ENCODE measurements at regions not wholly inside any gene's neighbourhood (a gene's known extent, or its start where the extent isn't known, plus 50 kb on each side); places are given as distances from the start of the nearest gene placed in this dataset.

DNA sequence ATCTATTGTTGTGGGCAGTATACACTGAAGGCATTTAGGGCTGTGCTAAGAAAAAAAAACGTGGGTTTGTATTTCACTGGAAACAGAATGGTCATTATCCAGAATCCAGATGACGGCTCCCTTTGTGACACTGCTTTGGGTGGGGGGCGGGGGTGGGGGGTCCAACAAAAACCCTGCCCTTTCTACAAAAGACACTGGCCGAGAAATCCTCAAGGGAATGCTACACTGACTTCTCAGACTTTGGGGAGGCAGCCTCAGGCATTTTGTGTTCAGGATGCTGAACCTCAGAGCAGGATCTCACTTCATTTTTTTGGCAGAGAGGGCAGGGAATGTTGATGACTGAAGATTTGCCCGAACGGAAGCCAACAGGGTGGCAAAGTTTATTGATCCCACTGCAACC is 417.1 kb downstream of the HRH4 start:
- TF ChIP-seq FOXP2 (optimal IDR thresholded peaks at IDR 0.05; ENCODE audit: borderline replicate concordance, extremely low read depth, extremely low read length, insufficient read depth), result no peak
- TF ChIP-seq TAF1 (IDR thresholded peaks at IDR 0.05; ENCODE audit: borderline replicate concordance, insufficient read depth, low read length), result no peak
- TF ChIP-seq SIN3A (IDR thresholded peaks at IDR 0.05; ENCODE audit: borderline replicate concordance, insufficient read depth, low read length), result no peak
- TF ChIP-seq POLR2AphosphoS5 (IDR thresholded peaks at IDR 0.05; ENCODE audit: low read depth, low read length), result no peak
- TF ChIP-seq, protein P1, sequence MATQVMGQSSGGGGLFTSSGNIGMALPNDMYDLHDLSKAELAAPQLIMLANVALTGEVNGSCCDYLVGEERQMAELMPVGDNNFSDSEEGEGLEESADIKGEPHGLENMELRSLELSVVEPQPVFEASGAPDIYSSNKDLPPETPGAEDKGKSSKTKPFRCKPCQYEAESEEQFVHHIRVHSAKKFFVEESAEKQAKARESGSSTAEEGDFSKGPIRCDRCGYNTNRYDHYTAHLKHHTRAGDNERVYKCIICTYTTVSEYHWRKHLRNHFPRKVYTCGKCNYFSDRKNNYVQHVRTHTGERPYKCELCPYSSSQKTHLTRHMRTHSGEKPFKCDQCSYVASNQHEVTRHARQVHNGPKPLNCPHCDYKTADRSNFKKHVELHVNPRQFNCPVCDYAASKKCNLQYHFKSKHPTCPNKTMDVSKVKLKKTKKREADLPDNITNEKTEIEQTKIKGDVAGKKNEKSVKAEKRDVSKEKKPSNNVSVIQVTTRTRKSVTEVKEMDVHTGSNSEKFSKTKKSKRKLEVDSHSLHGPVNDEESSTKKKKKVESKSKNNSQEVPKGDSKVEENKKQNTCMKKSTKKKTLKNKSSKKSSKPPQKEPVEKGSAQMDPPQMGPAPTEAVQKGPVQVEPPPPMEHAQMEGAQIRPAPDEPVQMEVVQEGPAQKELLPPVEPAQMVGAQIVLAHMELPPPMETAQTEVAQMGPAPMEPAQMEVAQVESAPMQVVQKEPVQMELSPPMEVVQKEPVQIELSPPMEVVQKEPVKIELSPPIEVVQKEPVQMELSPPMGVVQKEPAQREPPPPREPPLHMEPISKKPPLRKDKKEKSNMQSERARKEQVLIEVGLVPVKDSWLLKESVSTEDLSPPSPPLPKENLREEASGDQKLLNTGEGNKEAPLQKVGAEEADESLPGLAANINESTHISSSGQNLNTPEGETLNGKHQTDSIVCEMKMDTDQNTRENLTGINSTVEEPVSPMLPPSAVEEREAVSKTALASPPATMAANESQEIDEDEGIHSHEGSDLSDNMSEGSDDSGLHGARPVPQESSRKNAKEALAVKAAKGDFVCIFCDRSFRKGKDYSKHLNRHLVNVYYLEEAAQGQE (IDR thresholded peaks at IDR 0.05; ENCODE audit: insufficient read depth in 1 of 2, low read depth in 2 of 2, low read length in 2 of 2), result no peak

DNA sequence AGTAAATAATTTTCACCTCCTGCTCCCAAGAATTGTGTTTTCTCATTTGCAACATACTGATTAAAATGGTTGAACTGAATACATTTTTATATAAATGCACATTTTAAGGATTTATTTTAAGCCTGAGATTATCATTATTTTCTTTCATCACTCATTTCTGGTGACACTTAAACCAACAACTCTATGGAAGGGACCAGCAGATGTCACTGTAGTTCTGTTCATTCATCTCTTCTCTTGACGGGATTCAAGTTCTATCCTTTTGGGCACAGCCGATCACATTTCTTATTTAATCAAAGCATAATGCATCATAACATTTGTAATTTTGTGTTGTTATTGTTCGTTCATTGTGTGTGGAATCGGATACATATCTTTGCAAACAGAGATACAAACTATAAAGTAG is 417.9 kb downstream of the HRH4 start:
- TF ChIP-seq POLR2AphosphoS5 (IDR thresholded peaks at IDR 0.05; ENCODE audit: low read depth, low read length), result no peak
- no peak for TF ChIP-seq TAF1 (IDR thresholded peaks at IDR 0.05; ENCODE audit: borderline replicate concordance, insufficient read depth, low read length)
- no peak for TF ChIP-seq SIN3A (IDR thresholded peaks at IDR 0.05; ENCODE audit: borderline replicate concordance, insufficient read depth, low read length)
- TF ChIP-seq FOXP2 (optimal IDR thresholded peaks at IDR 0.05; ENCODE audit: borderline replicate concordance, extremely low read depth, extremely low read length, insufficient read depth), result no peak
- TF ChIP-seq, protein P1 (IDR thresholded peaks at IDR 0.05; ENCODE audit: insufficient read depth in 1 of 2, low read depth in 2 of 2, low read length in 2 of 2), result no peak

DNA sequence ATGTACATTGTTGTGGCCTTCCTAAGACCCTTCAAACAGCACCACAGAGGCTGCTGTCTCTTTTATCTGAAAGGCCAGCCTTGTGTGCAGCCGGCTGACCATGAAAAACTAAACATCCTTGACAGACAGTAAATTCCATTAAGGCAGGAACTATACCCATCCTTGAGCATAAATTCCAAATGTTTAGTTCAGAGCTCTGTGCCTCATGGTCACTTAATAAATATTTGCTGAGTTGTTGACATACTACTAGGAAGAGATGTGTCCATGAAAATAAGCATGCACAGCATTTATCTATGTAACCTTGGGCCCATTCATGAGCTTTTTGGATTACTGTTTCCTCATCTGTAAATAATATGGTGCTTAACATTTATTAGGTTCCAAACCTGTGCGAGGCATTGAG is 424.8 kb downstream of the HRH4 start:
- TF ChIP-seq TAF1 (IDR thresholded peaks at IDR 0.05; ENCODE audit: borderline replicate concordance, insufficient read depth, low read length) (no peak), SIN3A (IDR thresholded peaks at IDR 0.05; ENCODE audit: borderline replicate concordance, insufficient read depth, low read length) (no peak), FOXP2 (optimal IDR thresholded peaks at IDR 0.05; ENCODE audit: borderline replicate concordance, extremely low read depth, extremely low read length, insufficient read depth) (no peak), POLR2AphosphoS5 (IDR thresholded peaks at IDR 0.05; ENCODE audit: low read depth, low read length) (no peak)
- TF ChIP-seq, protein P1 (IDR thresholded peaks at IDR 0.05; ENCODE audit: insufficient read depth in 1 of 2, low read depth in 2 of 2, low read length in 2 of 2), result no peak

DNA sequence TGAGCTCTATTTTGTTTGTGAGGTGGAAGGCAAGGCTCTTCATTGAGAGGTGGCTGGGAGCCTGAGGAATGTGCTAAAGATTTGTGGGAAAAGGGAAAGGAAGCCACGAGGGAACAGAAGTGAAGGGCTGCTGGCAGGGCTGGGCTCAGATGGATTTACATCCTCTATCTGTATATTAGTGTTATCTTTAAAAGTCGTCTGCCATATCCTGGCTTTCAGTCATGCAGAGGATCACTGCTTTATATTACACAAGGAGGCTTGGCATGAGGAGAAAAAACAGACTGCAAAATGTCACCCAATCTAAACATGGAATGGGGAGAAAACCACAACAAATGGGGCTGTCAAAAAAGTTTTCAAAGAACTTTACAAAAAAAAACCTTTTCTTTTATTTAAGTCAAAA is 434.4 kb downstream of the HRH4 start:
- TF ChIP-seq POLR2AphosphoS5 (IDR thresholded peaks at IDR 0.05; ENCODE audit: low read depth, low read length) (no peak), SIN3A (IDR thresholded peaks at IDR 0.05; ENCODE audit: borderline replicate concordance, insufficient read depth, low read length) (no peak), TAF1 (IDR thresholded peaks at IDR 0.05; ENCODE audit: borderline replicate concordance, insufficient read depth, low read length) (no peak), FOXP2 (optimal IDR thresholded peaks at IDR 0.05; ENCODE audit: borderline replicate concordance, extremely low read depth, extremely low read length, insufficient read depth) (no peak)
- TF ChIP-seq, protein P1 (IDR thresholded peaks at IDR 0.05; ENCODE audit: insufficient read depth in 1 of 2, low read depth in 2 of 2, low read length in 2 of 2), result no peak

DNA sequence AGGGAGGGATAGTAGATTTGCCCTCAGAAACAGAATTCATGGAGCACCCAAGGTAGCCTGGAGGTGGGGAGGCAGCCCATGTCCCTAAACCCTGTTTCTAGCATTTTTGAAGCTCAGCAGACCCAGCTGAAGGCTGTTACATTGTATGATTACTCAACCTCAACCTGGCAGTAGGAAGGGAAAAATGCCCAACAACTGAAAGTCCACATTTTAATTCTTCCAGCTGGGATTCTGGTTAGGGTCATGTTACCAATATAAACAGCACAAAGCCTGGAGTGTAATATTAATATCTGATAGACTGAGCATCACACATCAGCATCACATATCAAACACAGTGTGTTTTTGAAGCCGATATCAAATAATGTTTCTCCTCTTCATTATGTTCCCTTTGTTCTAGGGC is 437.0 kb downstream of the HRH4 start:
- TF ChIP-seq TAF1 (IDR thresholded peaks at IDR 0.05; ENCODE audit: borderline replicate concordance, insufficient read depth, low read length), result no peak
- TF ChIP-seq, protein P1 (IDR thresholded peaks at IDR 0.05; ENCODE audit: insufficient read depth in 1 of 2, low read depth in 2 of 2, low read length in 2 of 2), result no peak
- TF ChIP-seq POLR2AphosphoS5 (IDR thresholded peaks at IDR 0.05; ENCODE audit: low read depth, low read length), result no peak
- TF ChIP-seq FOXP2 (optimal IDR thresholded peaks at IDR 0.05; ENCODE audit: borderline replicate concordance, extremely low read depth, extremely low read length, insufficient read depth), result no peak
- TF ChIP-seq SIN3A (IDR thresholded peaks at IDR 0.05; ENCODE audit: borderline replicate concordance, insufficient read depth, low read length), result no peak
